Upper lobe of left lung (tissue), 6 donors: ENCODE measurements at regions not wholly inside any gene's neighbourhood (a gene's known extent, or its start where the extent isn't known, plus 50 kb on each side); places are given as distances from the start of the nearest gene placed in this dataset.

Experiments used
- ATAC-seq, 2 donors: fragments of 200-7000 bp; cut with Tn5 transposase; one replicate each; pipeline ENCODE4 v1.9.1; 2022; ENCODE audit warnings: mild to moderate bottlenecking in 2 of 2, moderate library complexity in 2 of 2; ENCODE audit not compliant: low FRiP score in 2 of 2
- DNase-seq, 2 donors: peaks; one replicate each; pipeline ENCODE4 v3.0.0-alpha.2; 2019 to 2020
- H3K27ac ChIP-seq, 4 donors: fragments of 200-600 bp; sonication (generic); one replicate each; pipeline ENCODE4 v1.5.1; 2016 to 2019
- H3K27me3 ChIP-seq, 4 donors: fragments of 200-600 bp; sonication (generic); one replicate each; pipeline ENCODE4 v1.5.1; 2017 to 2019
- H3K36me3 ChIP-seq, 4 donors: fragments of 200-600 bp; sonication (generic); one replicate each; pipeline ENCODE4 v1.5.1; 2016 to 2019
- H3K4me1 ChIP-seq, 4 donors: fragments of 200-600 bp; sonication (generic); one replicate each; pipeline ENCODE4 v1.5.1; 2018 to 2019
- H3K4me3 ChIP-seq, 4 donors: fragments of 200-600 bp; sonication (generic); one replicate each; pipeline ENCODE4 v1.5.1; 2017 to 2019; ENCODE audit warnings: mild to moderate bottlenecking in 2 of 4, moderate library complexity in 1 of 4
- H3K9me3 ChIP-seq, 4 donors: fragments of 200-600 bp; sonication (generic); one replicate each; pipeline ENCODE4 v1.5.1; 2018 to 2019
- CTCF ChIP-seq, 6 experiments: fragments of 450-650 bp in 4 of 6; fragments of 200-600 bp in 2 of 6; sonication (generic) in 2 of 6; IDR thresholded peaks; one replicate each; pipeline ENCODE4 v1.5.1; 2016 to 2019; ENCODE audit warnings: antibody characterized with exemption in 6 of 6
- EP300 ChIP-seq, 4 donors: sonication (generic); formaldehyde crosslinking; IDR thresholded peaks; one replicate each; pipeline ENCODE4 v1.5.1; 2017; ENCODE audit warnings: antibody characterized with exemption in 4 of 4, control low read depth in 2 of 4
- POLR2A ChIP-seq, 4 donors: fragments of 450-650 bp; IDR thresholded peaks; one replicate each; pipeline ENCODE4 v1.5.1; 2016 to 2017; ENCODE audit warnings: antibody characterized with exemption in 4 of 4, mild to moderate bottlenecking in 2 of 4
- POLR2AphosphoS5 ChIP-seq, 2 donors: sonication (generic); formaldehyde crosslinking; IDR thresholded peaks; one replicate each; pipeline ENCODE4 v1.5.1; 2017; ENCODE audit warnings: antibody characterized with exemption in 2 of 2
- WGBS, 2 donors: methylation state at CpG; one replicate each; pipeline ENCODE4 v1.1.5; 2017 to 2018; 5-methylcytosine and 5-hydroxymethylcytosine counted together
- donor health status: DM: no; HTN: no; CAD: no; lungs with moderate emphysema.
- donor health status: DM: no; HTN: yes; CAD: no; lungs with severe emphysema.

GRCh38 chr2:151033271-151034248, 228.1 kb downstream of the RBM43 start:
- no peak for ATAC-seq

DNA sequence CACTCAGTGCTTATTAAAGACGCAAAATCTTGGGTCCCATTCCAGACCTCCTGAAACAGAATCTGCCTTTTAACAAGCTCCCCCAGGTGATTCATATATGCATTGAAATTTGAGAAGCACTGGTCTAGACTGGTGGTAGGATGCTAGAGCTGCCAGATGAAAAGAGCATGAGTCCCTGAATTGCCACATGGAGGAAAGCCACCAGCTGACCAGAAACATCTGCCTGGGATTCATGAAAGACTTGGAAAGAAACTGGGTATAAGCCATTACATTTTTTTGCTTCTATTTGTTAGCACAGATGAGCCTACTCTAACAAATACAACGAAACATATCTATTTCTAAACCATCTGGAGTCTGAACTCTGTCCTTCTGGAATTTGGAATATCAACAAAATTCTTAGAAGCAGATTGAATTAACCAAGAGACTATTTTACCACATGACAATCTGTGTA, 228.9 kb downstream of the RBM43 start:
- Histone ChIP-seq H3K27me3 (no peaks in the 10 kb centered on the region), H3K27ac (no peak overlapping the region), H3K4me3 (no peak overlapping the region), H3K9me3 (no peaks in the 10 kb centered on the region), H3K36me3 (no peaks in the 10 kb centered on the region), H3K4me1 (peaks cover 0 to 2% (median 0%) of the 10 kb centered on the region in 4 donors)
- WGBS, 2 donors: 79 to 82% methylated on average over 2 of the region's 2 CpGs
- peak; percentile 31 to 38 for ATAC-seq
- TF ChIP-seq EP300 (IDR thresholded peaks at IDR 0.05) (no peak), POLR2AphosphoS5 (IDR thresholded peaks at IDR 0.05) (peak in 1 of 2 donors; percentile 27)
- no peak for DNase-seq

More at GRCh38 chr2:151033271-151034248, 228.1 kb downstream of the RBM43 start:
- Histone ChIP-seq H3K4me1 (peaks cover 0 to 2% (median 0%) of the 10 kb centered on the region in 4 donors), H3K27ac (no peak overlapping the region), H3K36me3 (no peaks in the 10 kb centered on the region), H3K9me3 (no peaks in the 10 kb centered on the region), H3K4me3 (no peak overlapping the region), H3K27me3 (no peaks in the 10 kb centered on the region)
- TF ChIP-seq CTCF (IDR thresholded peaks at IDR 0.05) (no peak), EP300 (IDR thresholded peaks at IDR 0.05) (no peak), POLR2AphosphoS5 (IDR thresholded peaks at IDR 0.05) (no peak), POLR2A (IDR thresholded peaks at IDR 0.05) (no peak)
- WGBS, 2 donors: 64 to 67% methylated on average over 4 of the region's 4 CpGs
- DNase-seq: no peak

DNA sequence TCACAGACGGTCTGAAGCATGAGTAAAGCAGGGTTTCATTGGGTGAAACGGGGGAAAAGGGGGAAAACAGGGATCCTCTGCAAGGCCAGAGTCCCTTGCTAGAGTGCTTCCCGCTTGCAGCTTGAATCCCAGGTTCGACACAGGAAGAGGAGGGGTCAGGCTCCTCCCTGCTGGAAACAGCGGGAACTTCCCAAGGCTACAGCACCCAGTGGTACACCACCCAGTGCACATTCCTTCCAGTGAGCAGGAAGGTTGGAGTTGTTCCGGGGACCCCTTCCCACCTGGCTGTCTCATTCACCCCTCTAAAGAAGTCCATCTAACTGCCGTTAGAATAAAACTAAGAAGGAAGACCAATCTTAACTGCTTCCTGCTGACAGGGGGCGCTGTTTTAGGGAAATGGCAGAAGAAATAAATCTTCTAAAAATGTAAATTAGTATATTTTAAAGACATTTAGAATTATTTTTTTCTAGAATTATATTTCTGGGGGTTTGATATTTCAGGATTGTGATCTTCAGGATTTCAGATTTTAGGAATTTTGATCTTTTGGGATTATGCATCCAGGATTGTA, 230.9 kb downstream of the RBM43 start:
- ATAC-seq (no peak), DNase-seq (no peak)
- Histone ChIP-seq H3K4me3 (no peak overlapping the region), H3K4me1 (peaks cover 0 to 2% (median 0%) of the 10 kb centered on the region in 4 donors), H3K9me3 (no peaks in the 10 kb centered on the region), H3K27ac (no peak overlapping the region), H3K27me3 (no peaks in the 10 kb centered on the region), H3K36me3 (no peaks in the 10 kb centered on the region)
- WGBS, 2 donors: 84 to 92% methylated on average over 8 of the region's 8 CpGs
- TF ChIP-seq POLR2AphosphoS5 (IDR thresholded peaks at IDR 0.05) (no peak), EP300 (IDR thresholded peaks at IDR 0.05) (no peak), POLR2A (IDR thresholded peaks at IDR 0.05) (no peak), CTCF (IDR thresholded peaks at IDR 0.05) (no peak)

GRCh38 chr2:151029406-151030157, 232.1 kb downstream of the RBM43 start:
- WGBS, 2 donors: 68 to 73% methylated on average over 4 of the region's 4 CpGs

More at GRCh38 chr2:151029406-151030157, 232.1 kb downstream of the RBM43 start:
- peaks cover 0 to 2% (median 0%) of the 10 kb centered on the region in 4 donors for H3K4me1 ChIP-seq
- no peak for DNase-seq
- no peaks in the 10 kb centered on the region for H3K36me3 ChIP-seq
- ATAC-seq: peak in 1 of 2 donors; percentile 51
- no peaks in the 10 kb centered on the region for H3K27me3 ChIP-seq
- no peak overlapping the region for H3K27ac ChIP-seq
- H3K9me3 ChIP-seq: no peaks in the 10 kb centered on the region
- no peak overlapping the region for H3K4me3 ChIP-seq
- TF ChIP-seq POLR2AphosphoS5 (IDR thresholded peaks at IDR 0.05): no peak
- TF ChIP-seq EP300 (IDR thresholded peaks at IDR 0.05): no peak
- TF ChIP-seq POLR2A (IDR thresholded peaks at IDR 0.05): no peak
- no peak for TF ChIP-seq CTCF (IDR thresholded peaks at IDR 0.05)
